GM18870 (cell line): ENCODE measurements at regions not wholly inside any gene's neighbourhood (a gene's known extent, or its start where the extent isn't known, plus 50 kb on each side); places are given as distances from the start of the nearest gene placed in this dataset.

Experiments used
- ATAC-seq: cut with Tn5 transposase; IDR thresholded peaks from one replicate; pipeline ENCODE4 v1.9.1; 2021; ENCODE audit warnings: moderate library complexity; ENCODE audit not compliant: unreplicated experiment

DNA sequence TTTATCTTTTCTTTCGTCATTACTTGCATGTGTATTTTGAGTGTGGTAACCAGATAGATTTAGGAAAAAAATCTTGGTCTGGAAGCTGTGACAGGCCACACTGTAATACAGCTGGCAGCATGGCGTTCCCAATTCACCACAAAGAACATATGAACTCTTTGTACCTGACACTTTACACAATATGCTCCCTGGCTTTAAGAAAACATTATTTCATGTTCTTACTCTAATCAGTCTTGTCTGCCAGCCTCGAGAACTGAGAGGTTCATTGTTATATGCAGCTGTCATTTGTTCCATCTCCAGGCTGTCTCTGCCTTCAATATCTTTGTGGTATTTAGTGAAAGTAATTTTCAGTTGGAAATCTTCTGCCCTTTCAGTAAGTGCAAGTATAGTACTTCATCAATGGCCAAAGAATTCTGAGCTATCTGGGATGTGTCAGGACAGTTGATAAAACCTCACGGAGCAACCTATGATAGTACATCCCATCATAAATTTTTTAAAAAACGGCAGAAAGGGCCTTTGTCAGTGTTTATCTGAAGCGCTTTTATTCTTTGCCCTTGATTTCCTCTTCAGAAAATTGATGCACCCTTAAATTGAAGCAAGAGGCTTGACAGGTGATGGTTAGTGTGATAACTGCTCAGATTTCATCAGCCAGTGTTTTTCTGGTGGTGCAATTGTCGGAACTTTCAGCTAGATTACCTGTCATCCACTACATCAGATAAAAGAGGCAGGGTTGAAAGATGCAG is 146.3 kb upstream of the SP8 start:
- ATAC-seq = no peak

DNA sequence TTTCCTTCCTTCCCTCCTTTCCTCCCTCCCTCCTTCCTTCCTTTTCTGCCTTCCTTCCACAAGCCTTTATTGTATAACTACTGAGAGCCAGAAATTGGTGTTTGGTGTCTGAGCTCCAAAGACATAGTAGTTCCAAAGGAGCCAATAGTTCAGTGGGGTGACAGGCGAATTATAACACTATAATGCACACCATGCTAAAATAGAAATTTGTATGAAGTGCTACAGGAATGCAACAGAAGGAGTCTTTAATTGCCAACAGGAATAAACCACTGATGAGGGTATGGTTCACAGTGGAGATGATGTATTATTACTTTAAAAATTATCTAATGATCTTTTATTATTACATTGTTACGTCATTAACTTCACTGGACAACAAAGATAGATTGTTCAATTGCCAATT is 158.8 kb upstream of the SP8 start:
- ATAC-seq = no peak

DNA sequence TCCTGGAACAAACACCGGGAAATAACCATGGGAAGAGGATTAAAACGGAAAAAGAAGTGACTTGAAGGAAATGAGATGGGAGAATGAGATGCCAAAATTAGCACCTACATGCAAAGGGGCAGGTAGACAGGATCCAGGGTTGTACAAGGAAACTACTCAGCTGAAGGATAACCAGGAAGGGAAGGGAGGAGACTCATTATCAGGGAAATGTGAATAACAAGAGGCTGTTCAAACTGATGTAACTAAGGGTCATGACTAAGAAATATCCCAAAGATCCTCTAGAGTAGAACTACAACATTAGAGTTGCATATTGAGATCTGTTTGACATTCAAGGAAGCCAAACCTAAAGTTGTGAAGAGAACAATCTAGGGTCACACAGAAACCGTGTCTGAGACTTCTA is 166.2 kb upstream of the SP8 start:
- no peak for ATAC-seq

DNA sequence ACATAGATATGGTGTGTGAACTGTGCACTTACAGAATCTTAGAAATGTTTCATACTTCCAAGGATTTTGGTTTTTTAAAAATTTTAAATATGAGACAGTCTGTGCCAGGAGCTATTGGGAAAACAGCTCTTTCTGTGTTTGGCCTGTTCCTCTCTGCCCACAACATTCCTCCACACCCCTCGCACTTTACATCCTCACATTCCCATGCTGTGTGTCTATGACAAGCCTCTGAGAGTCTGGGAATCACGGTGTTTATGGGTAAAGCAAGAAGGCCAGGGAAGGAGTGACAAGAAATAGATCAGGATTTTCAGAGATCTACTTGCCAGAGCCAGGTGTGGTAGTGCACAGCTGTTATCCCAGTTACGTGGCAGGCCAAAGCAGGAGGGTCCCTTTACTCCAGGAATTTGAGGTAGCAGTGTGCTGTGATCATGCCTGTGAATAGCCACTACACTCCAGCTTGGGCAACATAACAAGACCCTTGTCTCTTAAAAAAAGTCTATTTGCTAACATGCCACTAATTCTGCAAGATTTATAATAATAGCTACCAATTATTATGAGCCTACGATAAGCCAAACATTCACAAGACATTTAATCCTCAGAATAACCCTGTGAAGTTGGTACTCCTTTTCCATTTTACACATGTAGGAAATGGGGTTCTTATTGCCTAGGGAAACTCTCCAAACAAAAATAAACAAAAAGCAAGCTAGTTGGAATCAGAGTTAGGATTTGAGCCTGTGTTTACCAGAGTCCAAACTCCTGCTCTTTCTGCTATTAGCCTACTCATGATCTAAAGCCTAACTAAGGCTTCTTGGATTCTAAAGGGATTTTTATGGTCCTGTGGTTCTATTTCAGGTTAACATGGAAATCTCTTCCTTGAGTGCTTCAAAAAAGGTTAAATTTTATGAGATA is 168.3 kb upstream of the SP8 start:
- no peak for ATAC-seq

DNA sequence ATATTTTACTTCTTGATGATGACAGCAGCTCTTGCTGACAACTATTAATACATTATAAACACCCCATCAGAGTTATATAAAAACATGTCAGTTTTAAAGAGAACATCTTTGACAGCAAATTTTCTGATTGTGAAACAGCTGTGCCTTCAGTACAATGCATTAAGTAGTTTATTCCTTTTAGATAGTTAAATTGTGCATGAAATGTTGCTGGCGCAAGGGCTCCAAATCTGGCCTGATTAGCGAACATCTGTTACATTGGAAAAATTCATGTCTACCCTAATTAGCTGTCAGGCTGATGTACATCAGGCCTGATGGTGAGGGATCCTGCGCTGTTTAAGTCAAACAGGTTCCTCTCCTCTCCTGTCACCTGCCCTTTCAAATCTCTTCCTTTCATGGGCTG is 171.9 kb upstream of the SP8 start:
- ATAC-seq = no peak

DNA sequence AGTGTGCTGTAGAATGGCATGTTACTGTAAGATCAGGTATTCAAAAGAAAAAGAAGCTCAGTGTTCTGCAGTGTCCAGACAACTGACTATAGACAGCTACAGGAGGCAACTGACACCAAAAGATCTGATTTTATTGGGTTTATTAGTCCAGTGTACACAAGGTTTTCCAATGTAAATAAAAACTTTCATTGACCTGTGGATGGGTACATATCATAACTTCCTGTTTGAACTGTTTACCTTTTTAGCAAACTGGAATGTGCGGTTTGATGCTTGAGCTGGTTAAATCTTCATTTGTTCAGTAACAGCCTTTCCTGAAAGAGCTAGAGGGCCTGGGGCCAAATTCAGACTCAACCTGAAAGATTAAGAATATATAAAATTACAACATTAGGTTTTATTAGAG is 172.6 kb upstream of the SP8 start:
- no peak for ATAC-seq

DNA sequence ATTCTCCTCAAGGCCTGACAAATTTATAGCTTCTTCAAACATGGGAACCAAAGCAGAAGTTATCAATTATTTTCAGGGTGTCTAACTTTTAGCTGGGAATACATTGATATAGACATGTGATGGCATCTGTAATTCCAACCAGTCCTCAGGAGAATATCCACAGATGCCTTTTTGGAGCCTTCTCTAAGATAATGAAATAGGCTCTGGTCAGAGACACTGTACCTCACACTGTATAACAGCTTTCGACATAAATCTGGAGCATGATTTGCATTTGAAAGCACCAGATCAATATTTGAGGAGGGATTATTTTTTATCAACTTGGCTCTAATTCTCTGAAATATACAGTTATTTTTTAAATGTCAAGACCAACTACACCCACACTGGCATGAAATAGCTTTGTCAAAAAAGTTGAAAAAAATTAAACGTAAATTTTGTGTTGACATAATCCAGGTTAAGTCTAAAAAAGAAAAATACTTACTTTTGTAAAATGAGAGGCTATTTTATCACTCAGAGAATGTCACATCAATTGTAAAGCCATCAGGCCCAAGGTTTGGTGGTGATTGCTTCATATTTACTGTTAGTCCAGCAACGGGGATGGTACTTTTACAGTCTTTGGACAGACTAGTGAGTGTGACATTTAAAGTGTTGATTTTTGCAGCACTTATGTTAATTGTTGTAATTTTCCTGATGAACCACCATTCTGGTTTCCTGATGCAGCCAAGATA is 177.0 kb upstream of the SP8 start:
- ATAC-seq = no peak

DNA sequence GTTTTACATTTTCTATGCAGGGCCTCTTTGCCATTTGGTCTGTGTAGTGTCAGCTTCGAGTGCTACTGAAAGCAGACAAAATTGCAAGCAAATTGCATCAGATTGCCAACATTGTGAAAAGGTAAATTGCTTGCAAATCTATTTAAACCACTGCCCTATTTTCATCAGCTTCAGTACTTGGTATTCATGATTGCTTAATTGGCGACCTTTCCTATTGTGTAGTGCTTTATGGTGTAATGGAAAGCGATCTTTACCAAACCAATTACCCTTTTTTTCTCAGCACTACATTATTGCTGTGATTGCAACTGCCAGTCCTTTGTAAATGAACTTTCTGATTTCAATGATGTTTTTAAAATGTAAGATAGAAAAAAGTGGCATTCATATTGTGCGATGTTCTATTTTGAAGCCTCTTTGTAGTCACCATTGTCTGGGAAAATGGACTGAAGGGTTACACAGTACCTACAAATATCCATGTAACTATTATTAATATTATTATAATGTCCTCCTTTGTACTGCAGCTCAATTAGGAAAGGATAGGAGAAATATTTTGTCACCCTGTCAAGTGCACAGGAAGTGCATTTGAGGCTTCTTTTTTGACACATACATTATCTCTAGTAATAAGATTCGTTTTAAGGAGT is 177.7 kb upstream of the SP8 start:
- ATAC-seq = no peak

DNA sequence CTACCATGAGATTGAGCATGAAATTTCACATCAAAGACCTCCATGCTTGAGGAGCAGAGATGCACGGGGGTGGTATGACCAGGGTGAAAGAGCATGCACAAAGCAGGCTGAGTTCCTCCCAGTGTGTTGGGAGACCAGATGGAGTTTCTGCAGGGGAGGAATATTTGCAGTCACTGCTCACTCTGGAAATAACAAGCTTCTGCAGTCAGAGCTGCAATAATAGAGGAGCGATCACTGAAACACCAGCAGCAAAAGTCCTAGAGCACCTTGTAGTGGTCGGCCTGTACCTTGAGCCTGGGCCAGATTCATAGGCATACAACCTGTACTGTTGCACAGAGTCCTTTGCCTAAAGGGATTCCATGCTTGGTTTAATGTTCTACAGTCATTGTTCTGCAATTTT is 184.5 kb upstream of the SP8 start:
- ATAC-seq = no peak

DNA sequence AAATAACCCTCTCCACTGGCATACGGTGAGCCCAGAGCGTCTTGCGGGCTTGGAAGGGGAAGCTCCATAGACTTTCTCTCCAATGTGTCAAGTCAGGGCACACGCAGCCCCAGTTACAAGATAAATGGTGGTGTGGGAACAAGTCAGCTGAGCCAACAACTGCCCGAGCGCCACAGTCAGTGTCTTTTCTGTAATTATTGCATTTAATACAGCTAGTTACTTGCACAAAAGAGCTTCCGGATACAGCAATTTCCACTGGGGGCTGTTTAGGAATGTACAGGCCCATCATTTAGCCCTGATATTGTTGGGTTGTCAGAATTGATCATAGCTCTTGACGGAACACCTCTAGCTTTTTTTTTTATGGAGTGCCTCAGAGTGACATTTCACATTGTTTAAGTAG is 193.5 kb upstream of the SP8 start:
- no peak for ATAC-seq

DNA sequence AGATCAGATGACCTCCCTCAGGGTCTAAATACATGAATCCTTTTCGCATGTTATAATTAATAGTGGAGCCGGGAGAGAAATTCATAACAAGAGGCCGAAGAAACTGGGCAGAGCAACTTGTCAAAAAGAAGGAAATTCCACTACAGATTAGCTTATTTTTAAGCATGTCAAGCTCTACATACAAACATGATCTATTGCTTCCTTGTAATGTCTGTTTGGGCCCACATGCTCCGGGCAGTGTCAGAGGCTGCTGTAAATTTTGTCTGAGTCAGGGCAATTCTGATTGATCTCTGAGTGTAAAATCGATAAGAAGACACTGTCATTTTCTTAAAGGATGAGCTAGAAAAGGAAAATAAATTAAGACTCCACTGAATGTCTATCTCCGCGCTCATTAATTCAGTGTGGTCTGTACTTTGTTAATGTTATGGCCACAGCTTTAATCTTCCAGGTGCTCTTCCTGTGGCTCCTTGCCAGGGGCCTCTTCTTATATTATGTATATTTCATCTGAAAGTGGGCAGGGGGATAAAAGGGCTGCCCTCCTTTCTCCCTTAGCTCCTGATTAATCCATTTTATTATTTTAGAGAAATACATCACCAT is 194.1 kb upstream of the SP8 start:
- ATAC-seq = no peak

DNA sequence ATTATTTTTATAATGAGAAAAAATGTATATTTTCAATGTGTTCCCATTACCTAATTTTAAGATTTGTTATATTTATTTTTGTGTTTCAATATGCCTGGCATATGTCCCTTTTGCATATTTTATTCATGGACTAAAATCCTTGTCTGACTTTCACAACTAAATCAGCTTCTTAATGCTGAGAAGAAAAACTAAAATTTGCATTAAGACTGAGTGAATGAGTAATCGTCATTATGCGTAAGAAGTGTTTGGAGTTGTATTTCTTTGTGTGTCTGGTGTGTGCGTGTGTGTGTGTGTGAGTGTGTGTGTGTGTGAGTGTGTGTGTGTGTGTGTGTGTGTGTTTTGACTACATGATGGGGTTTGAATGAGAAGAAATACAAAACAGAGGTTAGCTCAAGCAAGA is 201.7 kb upstream of the SP8 start:
- ATAC-seq = no peak

DNA sequence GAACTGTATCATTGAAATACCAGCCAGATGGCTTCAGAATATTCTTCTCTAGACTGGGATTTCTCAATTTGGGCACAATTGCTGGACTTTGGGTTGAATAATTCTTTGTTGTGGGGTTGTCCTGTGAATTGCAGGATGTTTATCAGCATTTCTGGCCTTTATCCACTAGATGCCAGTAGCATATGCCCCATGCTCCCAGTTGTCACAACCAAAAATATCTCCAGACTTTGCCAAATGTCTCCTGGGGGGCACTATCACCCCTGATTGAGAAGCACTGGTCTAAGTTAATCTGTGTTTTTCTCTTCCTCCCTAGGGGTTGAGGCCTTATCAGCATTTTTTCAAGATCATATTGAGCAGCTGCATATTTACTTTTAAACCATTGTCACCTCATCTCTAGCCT is 204.9 kb upstream of the SP8 start:
- ATAC-seq = no peak

DNA sequence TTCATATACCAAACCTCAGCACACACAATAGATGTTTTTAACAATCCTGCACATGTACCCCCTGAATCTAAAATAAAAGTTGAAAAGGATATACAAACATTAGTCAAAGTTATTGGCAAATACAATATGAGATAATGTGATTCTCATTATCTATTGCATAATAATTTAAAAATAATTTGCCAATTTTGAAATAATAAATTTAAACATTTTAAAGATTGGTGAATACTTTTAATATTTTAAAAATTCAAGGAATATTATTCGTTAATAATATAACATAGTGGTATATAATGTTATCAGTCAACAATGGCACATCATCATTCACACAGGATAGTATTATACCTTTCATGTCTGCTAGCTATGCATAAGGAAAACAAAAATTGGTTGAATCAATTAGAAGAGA is 207.0 kb upstream of the SP8 start:
- ATAC-seq = no peak

DNA sequence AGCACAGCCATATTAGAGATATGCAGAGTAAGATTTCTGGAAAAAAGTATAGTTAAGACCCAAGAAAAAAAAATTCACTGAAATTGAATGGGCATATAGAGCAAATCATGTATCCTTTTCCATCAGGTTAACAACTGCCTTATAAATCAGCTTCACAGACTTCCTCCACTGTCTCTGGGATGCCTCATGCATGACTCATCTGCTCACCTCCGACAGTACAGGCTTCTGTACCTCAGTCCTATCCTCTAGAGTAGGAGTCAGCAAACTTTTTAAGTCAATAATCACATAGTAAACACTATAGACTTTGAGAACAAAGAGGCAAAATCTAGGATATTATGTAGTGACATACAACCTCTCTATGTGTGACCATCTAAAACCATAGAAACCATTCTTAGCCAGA is 211.6 kb upstream of the SP8 start:
- ATAC-seq = no peak

DNA sequence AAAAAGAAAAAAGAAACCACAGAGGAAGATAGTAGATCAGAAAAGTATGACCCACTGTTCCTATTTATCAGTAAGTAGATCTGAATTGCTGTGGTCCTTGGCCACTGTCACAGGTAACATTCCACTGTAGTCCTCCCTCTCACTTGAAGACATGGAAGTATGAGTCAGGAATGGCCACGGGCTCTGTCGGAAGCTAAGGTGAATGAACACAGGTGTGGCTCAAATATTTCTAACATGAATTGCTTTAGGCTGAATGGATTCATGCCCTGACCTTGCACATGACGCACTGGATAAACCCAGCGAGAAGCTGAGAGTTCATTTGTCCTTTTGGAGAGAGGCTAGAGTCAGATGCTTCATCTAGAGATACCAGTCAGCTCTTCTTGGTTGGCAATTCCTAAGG is 224.5 kb upstream of the SP8 start:
- ATAC-seq = no peak

DNA sequence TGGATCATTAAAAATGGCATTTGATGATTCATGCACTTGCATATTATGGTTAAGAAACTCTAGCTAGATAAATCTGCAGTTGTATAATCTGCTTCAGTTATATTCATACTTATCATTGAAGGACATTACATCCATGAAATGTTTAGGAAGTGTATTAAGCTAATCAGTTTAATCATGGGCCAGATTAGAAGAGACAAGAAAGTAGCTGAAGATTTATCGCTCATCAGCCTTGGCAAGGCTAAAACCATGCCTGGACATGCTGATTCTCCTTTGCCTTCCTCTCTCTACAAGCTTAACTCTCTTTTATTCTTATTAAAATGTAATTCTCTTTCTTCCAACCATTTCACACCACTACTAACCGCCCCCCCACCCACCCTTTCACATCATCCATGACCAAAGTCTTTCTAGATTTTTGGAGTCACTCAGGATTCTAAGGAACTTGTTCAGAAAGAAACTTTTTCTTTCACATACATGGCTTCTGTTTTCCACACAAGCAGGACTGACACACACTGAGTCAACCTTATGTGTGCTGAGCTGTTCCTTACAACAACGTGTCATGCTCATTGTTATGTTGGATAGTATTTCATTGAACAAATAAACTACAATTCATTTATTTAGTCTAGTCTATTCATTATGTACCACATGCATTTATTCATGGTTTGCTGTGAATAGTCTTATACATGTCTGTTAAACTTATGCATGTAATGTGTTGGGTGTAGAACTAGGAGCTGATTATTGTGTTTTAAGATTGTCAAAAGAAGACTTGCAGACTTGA is 227.3 kb upstream of the SP8 start:
- ATAC-seq = no peak

DNA sequence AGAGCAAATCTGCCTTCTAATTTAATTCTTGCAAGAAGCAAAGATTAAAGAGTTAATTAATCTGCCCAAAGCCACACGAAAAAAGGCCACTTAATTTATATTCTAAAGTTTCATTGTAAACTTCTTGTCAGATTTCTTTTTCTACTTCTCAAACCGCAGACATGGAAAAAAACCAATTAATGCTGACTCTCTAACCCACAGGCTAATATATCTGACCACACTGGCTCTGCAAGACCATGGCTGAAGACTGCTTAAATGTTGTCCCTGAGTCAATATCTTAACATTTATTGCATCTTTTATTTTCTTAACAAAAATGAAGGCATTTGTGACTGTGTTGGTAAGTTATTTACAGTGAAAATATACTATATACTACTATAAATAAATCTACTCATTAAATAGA is 234.0 kb upstream of the SP8 start:
- ATAC-seq = no peak

DNA sequence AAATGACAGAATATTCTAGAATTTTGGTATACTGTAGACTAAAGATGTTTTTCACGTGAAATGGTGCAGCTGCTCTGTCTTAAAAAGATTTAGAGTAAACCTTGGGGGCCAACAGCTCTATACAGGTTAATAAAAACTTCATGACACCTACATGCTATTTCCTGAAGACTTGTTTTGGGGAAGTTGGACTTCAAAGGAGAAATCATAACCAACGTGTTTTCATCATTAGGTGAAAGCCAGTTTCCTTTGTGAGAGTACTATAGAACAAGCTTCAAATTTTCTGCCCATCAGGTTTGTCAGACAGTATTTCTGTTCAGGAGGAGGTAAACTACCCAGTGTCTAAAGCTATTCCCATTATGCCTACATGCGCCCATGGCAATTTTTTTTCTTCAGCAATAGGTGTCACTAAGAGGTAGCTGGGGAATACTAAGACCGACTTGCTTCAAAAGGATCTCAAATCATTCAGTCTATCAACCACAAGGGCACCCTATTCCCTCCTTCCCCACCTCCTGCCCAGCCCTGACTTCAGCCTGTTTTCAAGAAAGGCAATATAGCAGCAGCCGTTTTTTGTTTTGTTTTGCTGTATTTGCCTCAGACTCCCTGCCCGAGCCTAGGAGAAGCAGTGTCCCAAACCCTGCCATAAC is 237.3 kb upstream of the SP8 start:
- no peak for ATAC-seq

DNA sequence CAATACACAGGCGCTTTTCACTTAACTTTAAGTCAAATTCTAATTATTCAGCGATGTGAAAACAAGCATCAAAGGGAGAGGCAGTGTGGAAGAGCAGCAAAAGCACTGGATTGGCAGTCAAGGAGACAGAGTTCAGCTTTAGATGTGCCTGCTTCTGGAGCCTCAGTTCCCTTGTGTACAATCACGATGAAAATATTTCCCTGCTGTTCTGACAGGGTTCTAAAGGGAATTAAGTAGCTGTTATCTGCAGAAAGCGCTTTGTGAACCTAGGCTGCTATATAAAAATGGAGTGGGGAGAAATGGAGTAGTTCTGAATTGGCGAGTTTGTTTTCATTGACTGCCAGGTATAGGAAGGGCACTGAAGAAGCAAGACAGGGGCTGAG is 237.8 kb upstream of the SP8 start:
- ATAC-seq = no peak
